ENCODE measurements at regions not wholly inside any gene's neighbourhood (a gene's known extent, or its start where the extent isn't known, plus 50 kb on each side); places are given as distances from the start of the nearest gene placed in this dataset.
"Not testable (repeated sequence)": the region's sequence is repeated elsewhere in the genome, so short reads cannot be mapped to it uniquely, and the experiment has no call there.

DNA sequence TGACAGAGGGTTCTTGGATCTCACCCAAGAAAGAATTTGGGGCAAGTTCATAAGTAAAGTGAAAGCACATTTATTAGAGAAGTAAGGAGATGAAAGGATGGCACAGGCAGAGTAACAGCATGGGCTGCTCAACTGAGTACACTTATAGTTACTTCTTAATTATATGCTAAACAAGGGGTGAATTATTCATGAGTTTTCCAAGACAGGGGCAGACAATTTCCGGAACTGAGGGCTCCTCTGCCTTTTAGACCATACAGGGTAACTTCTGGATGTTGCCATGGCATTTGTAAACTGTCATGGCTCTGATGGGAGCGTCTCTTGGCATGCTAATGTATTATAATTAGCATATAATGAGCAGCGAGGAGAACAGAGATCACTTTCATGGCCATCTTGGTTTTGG, 221.2 kb upstream of the STT3B start:
- Histone ChIP-seq H3K27me3 (ENCODE audit: control insufficient read depth, insufficient read depth, low read length) (no peaks in the 10 kb centered on the region), H3K9ac (ENCODE audit: low read depth, low read length) (no peak overlapping the region), H3K36me3 (ENCODE audit: control insufficient read depth, insufficient read depth, low read length) (no peaks in the 10 kb centered on the region), H3K4me1 (ENCODE audit: control insufficient read depth, insufficient read depth, low read length) (no peaks in the 10 kb centered on the region), H3K4me3 (ENCODE audit: low read depth, low read length) (no peak overlapping the region), H3K27ac (ENCODE audit: low read depth, low read length) (no peak overlapping the region), H3K9me3 (ENCODE audit: control insufficient read depth, insufficient read depth, low read length) (peaks cover 9% of the 10 kb centered on the region; the same call in 1 of the 2 replicates)

DNA sequence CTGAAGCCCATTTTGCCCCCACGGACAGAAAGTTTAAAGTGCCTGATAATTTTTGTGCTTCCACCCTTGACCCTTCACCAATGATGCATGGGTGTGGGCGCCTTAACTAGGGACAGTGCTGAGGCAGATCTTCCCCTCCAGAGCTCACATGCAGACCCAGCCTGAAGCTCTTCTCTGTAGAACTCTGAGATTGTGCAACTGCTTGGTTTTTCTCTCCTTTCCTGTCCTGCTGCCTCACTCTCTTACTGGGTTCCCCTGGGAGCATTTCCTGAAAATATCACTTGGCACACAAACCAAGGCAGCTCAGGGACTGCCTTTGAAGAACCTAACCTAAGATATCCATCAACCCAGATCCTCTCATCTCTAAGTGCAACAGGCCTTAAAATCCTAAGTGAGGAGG, 220.3 kb upstream of the STT3B start:
- H3K4me1 ChIP-seq (ENCODE audit: control insufficient read depth, insufficient read depth, low read length), result no peaks in the 10 kb centered on the region
- H3K27ac ChIP-seq (ENCODE audit: low read depth, low read length), result no peak overlapping the region
- no peak overlapping the region for H3K9ac ChIP-seq (ENCODE audit: low read depth, low read length)
- peaks cover 9% of the 10 kb centered on the region; the same call in 1 of the 2 replicates for H3K9me3 ChIP-seq (ENCODE audit: control insufficient read depth, insufficient read depth, low read length)
- no peak overlapping the region for H3K4me3 ChIP-seq (ENCODE audit: low read depth, low read length)
- no peaks in the 10 kb centered on the region for H3K36me3 ChIP-seq (ENCODE audit: control insufficient read depth, insufficient read depth, low read length)
- no peaks in the 10 kb centered on the region for H3K27me3 ChIP-seq (ENCODE audit: control insufficient read depth, insufficient read depth, low read length)

DNA sequence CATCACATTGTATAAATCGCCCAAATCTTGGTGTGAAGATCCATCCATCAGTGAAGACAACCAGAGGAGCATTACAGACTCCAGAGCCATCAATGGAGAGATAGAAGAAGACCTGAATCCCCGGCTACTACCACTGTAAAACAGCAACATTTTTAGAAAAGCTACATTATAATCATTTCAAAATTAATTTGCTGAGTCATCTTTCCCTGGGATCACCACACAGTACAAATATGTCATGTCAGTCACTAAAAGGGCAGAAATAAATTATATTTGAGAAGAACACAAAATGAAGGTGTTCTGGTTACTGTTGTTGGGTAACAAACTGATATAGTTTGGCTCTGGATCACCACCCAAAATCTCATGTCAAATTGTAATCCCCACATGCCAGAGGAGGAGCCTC, 218.5 kb upstream of the STT3B start:
- H3K4me1 ChIP-seq (ENCODE audit: control insufficient read depth, insufficient read depth, low read length), result no peaks in the 10 kb centered on the region
- no peak overlapping the region for H3K4me3 ChIP-seq (ENCODE audit: low read depth, low read length)
- no peak overlapping the region for H3K9ac ChIP-seq (ENCODE audit: low read depth, low read length)
- H3K9me3 ChIP-seq (ENCODE audit: control insufficient read depth, insufficient read depth, low read length), result peaks cover 9% of the 10 kb centered on the region; the same call in 1 of the 2 replicates
- H3K27ac ChIP-seq (ENCODE audit: low read depth, low read length), result no peak overlapping the region
- H3K27me3 ChIP-seq (ENCODE audit: control insufficient read depth, insufficient read depth, low read length), result no peaks in the 10 kb centered on the region
- no peaks in the 10 kb centered on the region for H3K36me3 ChIP-seq (ENCODE audit: control insufficient read depth, insufficient read depth, low read length)

DNA sequence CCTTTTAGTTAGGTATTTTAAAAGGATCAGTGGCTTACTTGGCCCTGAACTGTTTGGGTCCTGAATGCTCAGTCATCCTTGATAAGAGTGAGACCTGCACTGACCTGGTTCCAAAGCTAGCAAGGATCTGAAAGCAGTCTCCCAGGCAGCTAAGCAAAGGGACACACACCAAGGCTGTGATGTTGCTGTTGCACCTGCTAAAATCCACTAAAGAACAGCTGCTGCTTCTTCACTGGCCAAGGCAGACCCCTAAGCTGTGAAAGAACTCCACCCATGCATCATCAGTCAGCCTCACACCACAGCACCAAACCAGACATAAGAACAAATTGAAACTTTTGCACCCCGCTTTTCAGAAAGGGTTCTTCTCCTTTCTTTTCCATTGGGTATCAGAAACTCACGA, 213.4 kb upstream of the STT3B start:
- no peak overlapping the region for H3K9ac ChIP-seq (ENCODE audit: low read depth, low read length)
- H3K27me3 ChIP-seq (ENCODE audit: control insufficient read depth, insufficient read depth, low read length), result no peaks in the 10 kb centered on the region

DNA sequence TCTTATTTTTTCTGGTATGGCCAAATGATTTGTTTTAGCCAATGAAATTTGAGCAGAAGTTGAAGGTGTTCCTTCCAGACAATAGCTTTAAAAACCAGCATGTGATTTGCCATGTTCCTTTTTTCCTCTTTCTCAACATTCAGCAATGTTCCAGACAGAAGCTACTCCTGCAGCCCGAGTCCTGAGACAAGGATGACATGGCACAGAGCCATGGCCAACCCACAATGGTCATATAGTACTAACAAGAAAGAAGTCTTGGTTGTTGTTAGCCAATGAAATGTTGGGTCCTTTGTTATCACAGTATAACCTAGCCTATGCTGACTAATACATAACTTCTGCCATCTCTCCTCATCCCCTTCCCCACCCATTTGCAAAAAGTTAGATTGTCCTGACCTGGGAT, 211.1 kb upstream of the STT3B start:
- no peaks in the 10 kb centered on the region for H3K9me3 ChIP-seq (ENCODE audit: control insufficient read depth, insufficient read depth, low read length)

More for the DNA sequence above, 213.4 kb upstream of the STT3B start:
- Histone ChIP-seq H3K27ac (ENCODE audit: low read depth, low read length) (no peak overlapping the region), H3K4me1 (ENCODE audit: control insufficient read depth, insufficient read depth, low read length) (no peaks in the 10 kb centered on the region), H3K9me3 (ENCODE audit: control insufficient read depth, insufficient read depth, low read length) (peaks cover 9% of the 10 kb centered on the region; the same call in 1 of the 2 replicates), H3K36me3 (ENCODE audit: control insufficient read depth, insufficient read depth, low read length) (no peaks in the 10 kb centered on the region), H3K4me3 (ENCODE audit: low read depth, low read length) (no peak overlapping the region)

DNA sequence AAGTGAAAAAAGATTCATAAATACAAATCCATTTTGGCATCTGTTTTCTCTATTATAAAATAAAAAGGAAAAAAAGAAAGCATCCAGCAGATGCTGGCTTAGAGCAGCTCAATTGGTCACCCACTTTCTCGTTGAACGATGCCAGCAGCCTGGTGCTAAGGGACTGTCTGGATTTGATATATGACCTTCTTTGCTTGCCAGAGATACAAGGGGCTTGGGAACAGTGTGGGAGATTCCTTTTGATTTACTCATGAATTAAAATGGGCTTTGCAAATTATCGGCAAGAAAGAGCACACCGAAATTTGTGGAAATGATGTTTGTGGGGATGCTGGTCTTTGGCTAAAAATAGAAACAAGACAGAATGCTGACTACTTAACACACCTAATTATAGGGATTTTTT, 210.3 kb upstream of the STT3B start:
- Histone ChIP-seq H3K27ac (ENCODE audit: low read depth, low read length) (no peak overlapping the region), H3K9me3 (ENCODE audit: control insufficient read depth, insufficient read depth, low read length) (no peaks in the 10 kb centered on the region; the same call in 1 of the 2 replicates), H3K4me3 (ENCODE audit: low read depth, low read length) (no peak overlapping the region), H3K36me3 (ENCODE audit: control insufficient read depth, insufficient read depth, low read length) (no peaks in the 10 kb centered on the region), H3K9ac (ENCODE audit: low read depth, low read length) (no peak overlapping the region), H3K4me1 (ENCODE audit: control insufficient read depth, insufficient read depth, low read length) (no peaks in the 10 kb centered on the region), H3K27me3 (ENCODE audit: control insufficient read depth, insufficient read depth, low read length) (no peaks in the 10 kb centered on the region)

More for the DNA sequence above, 211.1 kb upstream of the STT3B start:
- Histone ChIP-seq H3K27me3 (ENCODE audit: control insufficient read depth, insufficient read depth, low read length) (no peaks in the 10 kb centered on the region), H3K4me3 (ENCODE audit: low read depth, low read length) (no peak overlapping the region), H3K27ac (ENCODE audit: low read depth, low read length) (no peak overlapping the region), H3K4me1 (ENCODE audit: control insufficient read depth, insufficient read depth, low read length) (no peaks in the 10 kb centered on the region), H3K36me3 (ENCODE audit: control insufficient read depth, insufficient read depth, low read length) (no peaks in the 10 kb centered on the region), H3K9ac (ENCODE audit: low read depth, low read length) (no peak overlapping the region)

DNA sequence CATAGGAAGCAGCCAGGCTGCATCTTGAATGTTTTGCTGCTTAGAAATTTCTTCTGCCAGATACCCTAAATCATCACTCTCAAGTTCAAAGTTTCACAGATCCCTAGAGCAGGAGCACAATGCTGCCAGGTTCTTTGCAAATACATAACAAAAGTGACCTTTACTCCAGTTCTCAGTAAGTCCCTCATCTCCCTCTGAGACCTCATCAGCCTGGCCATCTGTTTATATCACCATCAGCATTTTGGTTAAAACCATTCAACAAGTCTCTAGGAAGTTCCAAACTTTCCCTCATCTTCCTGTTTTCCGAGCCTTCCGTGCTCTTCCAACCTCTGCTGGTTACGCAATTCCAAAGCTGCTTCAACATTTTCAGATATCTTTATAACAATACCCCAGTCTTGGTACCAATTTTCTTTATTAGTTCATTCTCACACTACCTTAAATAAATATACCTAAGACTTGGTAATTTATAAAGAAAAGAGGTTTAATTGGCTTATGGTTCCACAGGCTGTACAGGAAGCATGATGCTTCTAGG, 204.8 kb upstream of the STT3B start:
- H3K4me3 ChIP-seq (ENCODE audit: low read depth, low read length); H3K9me3 ChIP-seq (ENCODE audit: control insufficient read depth, insufficient read depth, low read length); H3K27me3 ChIP-seq (ENCODE audit: control insufficient read depth, insufficient read depth, low read length); H3K9ac ChIP-seq (ENCODE audit: low read depth, low read length); H3K27ac ChIP-seq (ENCODE audit: low read depth, low read length); H3K4me1 ChIP-seq (ENCODE audit: control insufficient read depth, insufficient read depth, low read length); H3K36me3 ChIP-seq (ENCODE audit: control insufficient read depth, insufficient read depth, low read length): not testable (repeated sequence)

DNA sequence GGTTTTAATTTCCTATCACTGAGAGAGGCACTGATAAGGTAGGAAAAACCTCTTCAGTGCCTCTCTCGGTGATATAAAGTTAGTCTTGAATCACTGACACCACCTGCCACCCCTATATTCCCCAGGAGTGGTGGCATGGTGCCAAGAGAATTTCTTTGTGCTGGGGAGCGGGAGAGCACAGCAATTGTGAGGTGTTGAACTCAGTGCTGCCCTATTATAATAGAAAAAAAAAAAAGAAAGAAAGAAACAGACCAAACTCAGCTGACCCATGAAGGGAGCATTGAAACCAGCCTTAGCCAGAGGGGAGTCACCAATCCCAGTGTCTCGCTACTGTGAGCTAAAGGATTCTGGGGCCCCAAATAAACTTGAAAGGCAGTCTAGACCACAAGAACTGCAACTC, 201.4 kb upstream of the STT3B start:
- H3K27me3 ChIP-seq (ENCODE audit: control insufficient read depth, insufficient read depth, low read length), result no peaks in the 10 kb centered on the region
- no peaks in the 10 kb centered on the region for H3K36me3 ChIP-seq (ENCODE audit: control insufficient read depth, insufficient read depth, low read length)
- no peak overlapping the region for H3K27ac ChIP-seq (ENCODE audit: low read depth, low read length)
- no peak overlapping the region for H3K4me3 ChIP-seq (ENCODE audit: low read depth, low read length)
- no peaks in the 10 kb centered on the region for H3K4me1 ChIP-seq (ENCODE audit: control insufficient read depth, insufficient read depth, low read length)
- no peaks in the 10 kb centered on the region; the same call in 1 of the 2 replicates for H3K9me3 ChIP-seq (ENCODE audit: control insufficient read depth, insufficient read depth, low read length)
- no peak overlapping the region for H3K9ac ChIP-seq (ENCODE audit: low read depth, low read length)

DNA sequence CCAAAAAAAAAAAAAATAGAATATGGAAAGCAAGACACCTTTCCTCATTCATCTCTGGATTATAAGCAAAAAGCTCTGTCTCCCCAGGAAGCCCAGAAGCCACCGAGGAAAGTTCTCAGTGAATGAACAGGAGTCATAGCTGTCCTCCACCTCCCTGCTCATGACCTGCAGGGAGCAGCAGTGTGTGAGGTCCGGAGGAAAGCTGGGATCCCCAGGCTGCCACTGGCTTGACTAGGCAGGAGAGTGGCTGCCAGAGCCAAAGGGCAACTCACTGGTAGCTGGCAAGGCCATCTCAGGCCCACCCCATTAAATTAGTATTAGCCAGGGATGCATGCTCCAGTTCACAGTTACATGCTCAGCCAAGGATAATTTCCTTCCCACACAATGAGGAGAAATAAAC, 191.6 kb upstream of the STT3B start:
- Histone ChIP-seq H3K9me3 (ENCODE audit: control insufficient read depth, insufficient read depth, low read length) (0 out of 2 replicates have a peak, but pooled peaks cover 5% of the 10 kb centered on the region), H3K27me3 (ENCODE audit: control insufficient read depth, insufficient read depth, low read length) (no peaks in the 10 kb centered on the region), H3K4me3 (ENCODE audit: low read depth, low read length) (no peak overlapping the region), H3K9ac (ENCODE audit: low read depth, low read length) (no peak overlapping the region), H3K36me3 (ENCODE audit: control insufficient read depth, insufficient read depth, low read length) (no peaks in the 10 kb centered on the region), H3K4me1 (ENCODE audit: control insufficient read depth, insufficient read depth, low read length) (0 out of 2 replicates have a peak, but pooled peaks cover 6% of the 10 kb centered on the region), H3K27ac (ENCODE audit: low read depth, low read length) (no peak overlapping the region)

DNA sequence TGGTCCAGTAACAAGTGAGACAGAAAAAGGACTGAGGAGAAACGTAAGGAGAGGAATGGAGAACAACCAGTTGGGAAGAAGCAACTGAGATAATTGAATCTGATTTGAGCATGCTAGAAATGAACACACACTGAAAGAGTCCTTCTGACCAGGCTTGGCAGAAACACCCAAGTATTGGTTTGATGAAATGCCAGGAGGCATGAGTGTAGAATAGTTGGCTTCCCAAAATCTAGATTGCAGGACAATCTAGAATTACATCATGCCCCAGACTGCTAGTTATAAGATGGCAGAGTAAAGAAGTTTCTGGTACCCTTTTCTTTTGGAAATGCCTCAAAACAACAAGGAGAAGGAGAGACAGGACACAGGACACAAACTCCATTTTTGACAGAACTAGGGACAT, 189.7 kb upstream of the STT3B start:
- Histone ChIP-seq H3K4me3 (ENCODE audit: low read depth, low read length) (no peak overlapping the region), H3K9ac (ENCODE audit: low read depth, low read length) (no peak overlapping the region), H3K27ac (ENCODE audit: low read depth, low read length) (no peak overlapping the region), H3K4me1 (ENCODE audit: control insufficient read depth, insufficient read depth, low read length) (0 out of 2 replicates have a peak, but pooled peaks cover 6% of the 10 kb centered on the region), H3K27me3 (ENCODE audit: control insufficient read depth, insufficient read depth, low read length) (no peaks in the 10 kb centered on the region), H3K9me3 (ENCODE audit: control insufficient read depth, insufficient read depth, low read length) (0 out of 2 replicates have a peak, but pooled peaks cover 5% of the 10 kb centered on the region), H3K36me3 (ENCODE audit: control insufficient read depth, insufficient read depth, low read length) (no peaks in the 10 kb centered on the region)

DNA sequence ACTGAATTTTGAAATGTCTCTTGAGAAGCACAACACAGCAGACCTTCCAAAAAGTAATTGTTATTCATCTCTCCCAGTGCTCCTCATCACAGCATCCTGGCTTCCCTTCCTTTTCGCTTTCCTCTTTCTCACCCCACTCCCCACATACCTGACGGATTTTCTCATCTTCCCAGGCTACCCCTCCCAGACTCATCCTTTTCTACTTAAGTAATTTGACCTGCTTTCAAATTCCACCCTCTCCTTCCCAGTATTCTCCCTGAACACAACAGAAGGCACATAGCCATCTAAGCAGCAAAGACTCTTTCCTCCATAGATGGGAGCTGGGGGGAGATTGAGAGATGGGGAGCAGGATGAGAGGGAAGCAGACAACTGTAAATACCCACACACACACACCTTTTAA, 187.1 kb upstream of the STT3B start:
- Histone ChIP-seq H3K4me1 (ENCODE audit: control insufficient read depth, insufficient read depth, low read length) (peaks cover 12% of the 10 kb centered on the region), H3K27me3 (ENCODE audit: control insufficient read depth, insufficient read depth, low read length) (no peaks in the 10 kb centered on the region), H3K9me3 (ENCODE audit: control insufficient read depth, insufficient read depth, low read length) (0 out of 2 replicates have a peak, but pooled peaks cover 5% of the 10 kb centered on the region), H3K27ac (ENCODE audit: low read depth, low read length) (no peak overlapping the region), H3K4me3 (ENCODE audit: low read depth, low read length) (no peak overlapping the region), H3K36me3 (ENCODE audit: control insufficient read depth, insufficient read depth, low read length) (no peaks in the 10 kb centered on the region), H3K9ac (ENCODE audit: low read depth, low read length) (no peak overlapping the region)

Data from HUES48 (cell line).